HT1080 (cell line): ENCODE measurements at regions not wholly inside any gene's neighbourhood (a gene's known extent, or its start where the extent isn't known, plus 50 kb on each side); places are given as distances from the start of the nearest gene placed in this dataset.
"Not testable (repeated sequence)": the region's sequence is repeated elsewhere in the genome, so short reads cannot be mapped to it uniquely, and the experiment has no call there.

ENCODE experiments used
- DNase-seq: peaks from one replicate; pipeline ENCODE4 v3.0.0-alpha.2; 2015; ENCODE audit warnings: low read depth

GRCh38 chr11:97854357-97854756, 1166.4 kb upstream of the CNTN5 start:
- DNase-seq, result no peak

- DNase-seq, result no peak
Measured at GRCh38 chr11:97854877-97855276, 1165.9 kb upstream of the CNTN5 start.

DNA sequence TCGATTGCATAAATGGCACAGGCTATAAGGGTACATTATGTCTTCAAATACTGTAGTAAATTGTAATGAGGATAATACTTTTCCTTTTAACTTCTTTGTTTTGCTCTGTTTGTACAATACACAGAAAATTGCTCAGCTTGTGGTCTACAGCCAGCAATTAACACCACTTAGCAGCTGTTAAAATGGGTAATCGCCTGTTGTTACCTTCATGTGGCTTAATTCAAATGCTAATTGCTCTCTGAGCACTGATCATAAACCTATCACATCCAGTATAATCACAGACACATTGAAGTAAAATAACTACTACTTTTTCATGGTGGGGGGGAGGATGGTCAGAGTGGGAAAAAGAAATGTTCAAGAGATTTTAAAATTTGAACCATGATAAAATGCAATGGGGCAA, 1164.1 kb upstream of the CNTN5 start:
- no peak for DNase-seq

GRCh38 chr11:97860237-97860636, 1160.5 kb upstream of the CNTN5 start:
- peak; percentile 10 for DNase-seq

- no peak for DNase-seq
Measured at GRCh38 chr11:97862021-97862420, 1158.7 kb upstream of the CNTN5 start.

DNA sequence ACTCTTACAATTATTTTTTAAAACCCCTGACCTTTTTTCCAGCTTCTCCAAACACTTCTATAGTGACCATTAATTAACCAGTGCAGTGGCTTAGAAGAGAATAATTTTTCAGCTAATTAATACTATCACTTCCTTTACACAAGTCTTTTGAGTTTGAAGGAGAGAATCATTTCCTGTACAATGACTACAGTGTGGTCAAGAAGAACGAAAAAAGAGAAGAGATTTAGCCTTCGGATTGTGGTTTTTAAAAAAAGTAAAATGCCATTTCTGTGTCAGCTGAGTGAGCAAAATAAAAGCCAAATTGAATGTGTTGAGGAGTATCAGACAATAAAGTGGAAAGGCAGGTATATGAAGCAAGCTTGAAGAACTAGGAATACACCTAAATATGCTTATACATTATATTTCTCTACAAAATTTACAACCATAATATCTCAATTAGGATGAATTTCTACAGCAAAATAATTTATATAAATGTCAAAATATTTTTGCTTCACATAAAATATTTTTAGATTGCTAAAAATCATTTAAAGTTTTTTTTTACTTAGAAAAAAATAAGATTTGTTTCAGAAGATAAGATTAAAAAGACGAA, 1155.2 kb upstream of the CNTN5 start:
- DNase-seq, result peak; percentile 9

- no peak for DNase-seq
Measured at GRCh38 chr11:97871816-97872215, 1148.9 kb upstream of the CNTN5 start.

- no peak for DNase-seq
Measured at GRCh38 chr11:97880209-97880608, 1140.5 kb upstream of the CNTN5 start.

GRCh38 chr11:97883086-97883485, 1137.7 kb upstream of the CNTN5 start:
- DNase-seq, result no peak

- no peak for DNase-seq
Measured at GRCh38 chr11:97888641-97889040, 1132.1 kb upstream of the CNTN5 start.

GRCh38 chr11:97890466-97890865, 1130.3 kb upstream of the CNTN5 start:
- no peak for DNase-seq

- DNase-seq, result no peak
Measured at GRCh38 chr11:97893612-97894011, 1127.1 kb upstream of the CNTN5 start.

DNA sequence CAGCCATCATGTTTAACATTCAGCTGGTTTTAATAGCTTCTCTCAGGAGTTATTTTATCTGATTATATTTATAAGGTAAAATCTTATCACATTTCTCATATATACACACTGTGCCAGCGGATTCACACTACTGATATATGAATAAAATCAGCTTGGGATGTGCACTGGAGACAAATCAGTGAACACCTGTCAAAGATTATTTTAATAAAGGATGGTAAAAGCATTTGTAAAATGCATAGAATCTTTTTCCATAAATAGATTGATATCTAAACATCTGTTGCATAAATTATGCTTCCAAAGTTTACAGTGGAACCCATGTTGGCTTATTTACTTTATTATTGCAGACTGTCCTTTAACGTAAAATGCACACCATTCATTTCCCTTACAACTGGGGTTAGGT, 1125.8 kb upstream of the CNTN5 start:
- DNase-seq, result no peak

DNA sequence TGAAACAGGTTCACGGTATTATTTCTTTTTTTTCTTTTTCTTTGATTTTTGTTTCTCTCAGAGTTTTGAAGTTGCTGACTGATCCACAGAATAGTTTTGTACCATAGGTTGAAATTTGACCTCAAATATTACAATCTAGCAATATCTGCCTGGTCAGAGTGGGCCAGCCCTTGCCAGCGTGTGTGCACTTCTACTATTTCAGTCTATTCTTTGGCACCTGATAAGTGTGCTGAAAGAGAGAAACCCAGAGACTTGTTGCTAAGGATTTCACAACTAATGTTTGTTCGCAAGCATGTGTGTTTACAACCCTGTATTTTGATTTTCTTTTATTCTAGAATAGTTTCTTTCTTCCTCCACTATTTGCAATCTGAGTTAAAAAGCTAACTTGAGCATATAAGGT, 1125.2 kb upstream of the CNTN5 start:
- no peak for DNase-seq

- DNase-seq, result no peak
Measured at GRCh38 chr11:97902828-97903227, 1117.9 kb upstream of the CNTN5 start.

GRCh38 chr11:97905101-97905500, 1115.6 kb upstream of the CNTN5 start:
- DNase-seq, result no peak

GRCh38 chr11:97905671-97906070, 1115.1 kb upstream of the CNTN5 start:
- DNase-seq, result no peak

DNA sequence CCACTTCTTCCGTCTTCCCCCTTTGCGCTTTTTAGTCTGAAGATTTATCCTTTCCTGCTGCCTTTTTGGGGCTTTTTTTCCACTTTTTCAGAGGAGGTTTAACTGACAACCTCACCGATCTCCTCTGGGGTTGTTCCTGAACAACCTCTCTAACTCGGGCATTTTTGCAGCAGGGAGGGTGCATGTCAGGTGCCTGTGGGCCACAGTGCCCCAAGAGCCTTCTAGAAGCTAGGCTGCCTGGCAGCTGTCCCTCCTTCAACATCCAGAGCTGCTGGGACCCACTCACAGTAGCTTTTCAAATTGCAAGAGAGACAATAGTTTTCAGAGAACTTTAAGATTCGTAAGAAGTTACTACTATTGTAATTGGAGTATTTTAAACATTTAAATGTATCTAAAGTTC, 1112.4 kb upstream of the CNTN5 start:
- no peak for DNase-seq

DNA sequence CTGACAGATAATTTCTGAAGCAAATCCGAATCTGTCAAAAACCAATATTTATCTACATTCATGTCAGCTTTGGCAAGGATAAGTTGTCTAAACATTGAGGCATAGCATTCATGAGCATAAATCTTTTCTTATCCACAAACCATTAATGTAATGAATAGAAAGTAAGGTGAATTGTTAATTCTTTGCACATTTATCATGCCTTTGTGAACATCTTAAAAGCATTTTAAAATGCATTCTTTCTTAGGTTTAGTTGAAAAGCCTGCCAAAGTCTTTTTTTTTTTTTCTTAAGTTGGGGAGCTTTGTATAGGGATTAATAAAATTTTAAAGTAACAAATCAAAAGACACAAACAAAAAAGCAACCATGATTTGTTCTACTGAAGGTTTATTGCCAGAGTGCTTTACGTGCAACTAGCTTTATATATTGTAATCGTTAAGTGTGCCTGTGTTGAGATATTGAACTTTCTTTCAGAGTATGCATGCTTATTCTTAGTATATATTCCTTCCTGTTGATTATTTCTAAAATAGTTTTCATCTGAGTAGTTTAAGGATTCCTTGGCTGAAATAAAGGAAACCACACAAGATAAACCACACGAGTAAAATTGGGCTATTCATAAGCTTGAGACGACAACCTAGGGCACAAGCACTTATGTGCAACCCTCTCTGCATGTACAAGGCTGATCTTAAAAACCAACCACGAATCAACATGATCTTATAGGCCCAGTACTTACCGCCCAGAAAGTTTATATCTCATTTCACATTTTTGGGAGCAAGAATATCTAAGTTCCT, 1110.9 kb upstream of the CNTN5 start:
- peak; percentile 19 for DNase-seq

- no peak for DNase-seq
Measured at GRCh38 chr11:97912629-97913028, 1108.1 kb upstream of the CNTN5 start.

- not testable (repeated sequence) for DNase-seq
Measured at GRCh38 chr11:97922933-97923332, 1097.8 kb upstream of the CNTN5 start.

GRCh38 chr11:97934572-97935208, 1086.1 kb upstream of the CNTN5 start:
- no peak for DNase-seq

DNA sequence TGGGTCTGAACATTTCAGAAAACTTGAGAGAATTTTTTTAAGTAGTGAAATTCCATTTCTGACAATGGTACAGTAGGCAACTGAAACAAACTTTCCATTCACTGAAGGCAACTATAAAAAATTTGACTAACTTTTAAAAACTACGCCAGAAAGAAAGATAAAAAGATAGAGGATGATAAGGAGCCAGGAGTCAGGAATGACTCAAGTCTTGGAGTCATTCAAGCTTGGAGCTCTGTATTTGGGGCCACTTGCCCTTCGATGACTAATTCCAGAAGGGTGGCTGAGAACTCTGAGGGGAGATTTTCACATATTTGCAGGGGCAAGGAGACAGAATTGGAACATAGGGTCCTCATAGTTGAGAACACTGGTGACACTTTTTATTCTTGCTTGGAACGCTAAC, 1083.2 kb upstream of the CNTN5 start:
- peak; percentile 17 for DNase-seq
